Thyroid gland (tissue), 4 donors: ENCODE measurements at regions not wholly inside any gene's neighbourhood (a gene's known extent, or its start where the extent isn't known, plus 50 kb on each side); places are given as distances from the start of the nearest gene placed in this dataset.

Source experiments
- DNase-seq, 2 donors: peaks; one replicate each; pipeline ENCODE4 v3.0.0-alpha.2; 2019
- H3K27ac ChIP-seq, 3 donors: fragments of 200-600 bp; sonication (generic); 1 replicate in 2 of 3; 2 replicates in 1 of 3; pipeline ENCODE4 v1.5.1; 2016 to 2019; ENCODE audit warnings: mild to moderate bottlenecking in 1 of 3, moderate library complexity in 1 of 3
- H3K27me3 ChIP-seq: fragments of 200-600 bp; sonication (generic); one replicate; pipeline ENCODE4 v1.5.1; 2019
- H3K36me3 ChIP-seq, 2 donors: fragments of 200-600 bp; sonication (generic); one replicate each; pipeline ENCODE4 v1.5.1; 2016 to 2019
- H3K4me1 ChIP-seq, 2 donors: fragments of 200-600 bp; sonication (generic); one replicate each; pipeline ENCODE4 v1.5.1; 2017 to 2019
- H3K4me3 ChIP-seq, 3 donors: fragments of 200-600 bp; sonication (generic); replicated peaks in 1 of 3; 1 replicate in 2 of 3; 2 replicates in 1 of 3; pipeline ENCODE4 v1.5.1; 2016; ENCODE audit warnings: mild to moderate bottlenecking in 1 of 3
- H3K9me3 ChIP-seq: fragments of 200-600 bp; sonication (generic); one replicate; pipeline ENCODE4 v1.5.1; 2017
- CTCF ChIP-seq, 6 experiments: fragments of 200-600 bp in 3 of 6; fragments of 450-650 bp in 3 of 6; sonication (generic) in 3 of 6; IDR thresholded peaks; one replicate each; pipeline ENCODE4 v1.5.1; 2016 to 2019; ENCODE audit warnings: antibody characterized with exemption in 6 of 6, mild to moderate bottlenecking in 2 of 6, inconsistent platforms in 1 of 6, moderate library complexity in 1 of 6
- POLR2A ChIP-seq, 2 donors: fragments of 450-650 bp; IDR thresholded peaks; one replicate each; pipeline ENCODE4 v1.6.1; 2017; ENCODE audit warnings: antibody characterized with exemption in 2 of 2, mild to moderate bottlenecking in 2 of 2, moderate library complexity in 1 of 2
- WGBS, 2 donors: methylation state at CpG; one replicate each; pipeline ENCODE4 v1.1.5; 2017; 5-methylcytosine and 5-hydroxymethylcytosine counted together
- intact Hi-C: fragments of 100-400 bp; cut with DNase I; formaldehyde crosslinking; loops from one replicate; pipeline ENCODE4 v1.15.1; 2023

- WGBS, 2 donors = 73 to 74% methylated on average over 6 of the region's 6 CpGs
- no peak for DNase-seq
- no peak overlapping the region for H3K27ac ChIP-seq
Measured at GRCh38 chr12:25825446-25825845, 133.0 kb upstream of the RASSF8 start.

GRCh38 chr12:25827141-25827540, 131.3 kb upstream of the RASSF8 start:
- 100% methylated on average over 1 of the region's 1 CpG for WGBS, 2 donors
- Histone ChIP-seq H3K4me1 (peaks cover 4 to 12% of the 10 kb centered on the region in 2 donors), H3K27me3 (no peaks in the 10 kb centered on the region), H3K4me3 (no peak overlapping the region), H3K27ac (no peak overlapping the region), H3K9me3 (no peaks in the 10 kb centered on the region), H3K36me3 (no peaks in the 10 kb centered on the region)
- TF ChIP-seq CTCF (IDR thresholded peaks at IDR 0.05) (no peak), POLR2A (IDR thresholded peaks at IDR 0.05) (no peak)
- no peak for DNase-seq
- intact Hi-C loops = no loop called here

More at GRCh38 chr12:25825446-25825845, 133.0 kb upstream of the RASSF8 start:
- no peaks in the 10 kb centered on the region for H3K9me3 ChIP-seq
- TF ChIP-seq POLR2A (IDR thresholded peaks at IDR 0.05) (no peak), CTCF (IDR thresholded peaks at IDR 0.05) (no peak)
- intact Hi-C loops = no loop called here
- H3K4me1 ChIP-seq = peaks cover 4 to 12% of the 10 kb centered on the region in 2 donors
- no peak overlapping the region for H3K4me3 ChIP-seq
- no peaks in the 10 kb centered on the region for H3K27me3 ChIP-seq
- no peaks in the 10 kb centered on the region for H3K36me3 ChIP-seq

GRCh38 chr12:25827747-25828146, 130.7 kb upstream of the RASSF8 start:
- Histone ChIP-seq H3K27ac (no peak overlapping the region), H3K36me3 (no peaks in the 10 kb centered on the region)
- 71% methylated on average over 3 of the region's 3 CpGs for WGBS, 2 donors

GRCh38 chr12:25828188-25828587, 130.3 kb upstream of the RASSF8 start:
- no peak overlapping the region for H3K27ac ChIP-seq

More at GRCh38 chr12:25827747-25828146, 130.7 kb upstream of the RASSF8 start:
- no peak overlapping the region for H3K4me3 ChIP-seq
- no peaks in the 10 kb centered on the region for H3K27me3 ChIP-seq
- TF ChIP-seq CTCF (IDR thresholded peaks at IDR 0.05) (no peak), POLR2A (IDR thresholded peaks at IDR 0.05) (no peak)
- DNase-seq = no peak
- no peaks in the 10 kb centered on the region for H3K9me3 ChIP-seq
- intact Hi-C loops = no loop called here
- H3K4me1 ChIP-seq = peaks cover 4 to 12% of the 10 kb centered on the region in 2 donors

GRCh38 chr12:25829192-25829591, 129.3 kb upstream of the RASSF8 start:
- no peaks in the 10 kb centered on the region for H3K27me3 ChIP-seq
- H3K9me3 ChIP-seq = no peaks in the 10 kb centered on the region
- no peak overlapping the region for H3K4me3 ChIP-seq
- no peak overlapping the region for H3K27ac ChIP-seq
- intact Hi-C loops = no loop called here
- H3K4me1 ChIP-seq = peaks cover 4 to 11% of the 10 kb centered on the region in 2 donors
- 75 to 78% methylated on average over 3 of the region's 3 CpGs for WGBS, 2 donors
- TF ChIP-seq CTCF (IDR thresholded peaks at IDR 0.05) (no peak), POLR2A (IDR thresholded peaks at IDR 0.05) (no peak)
- DNase-seq = no peak
- H3K36me3 ChIP-seq = no peaks in the 10 kb centered on the region

More at GRCh38 chr12:25828188-25828587, 130.3 kb upstream of the RASSF8 start:
- no peak overlapping the region for H3K4me3 ChIP-seq
- TF ChIP-seq CTCF (IDR thresholded peaks at IDR 0.05) (no peak), POLR2A (IDR thresholded peaks at IDR 0.05) (no peak)
- H3K9me3 ChIP-seq = no peaks in the 10 kb centered on the region
- DNase-seq = no peak
- 63 to 76% methylated on average over 4 of the region's 4 CpGs for WGBS, 2 donors
- H3K27me3 ChIP-seq = no peaks in the 10 kb centered on the region
- peaks cover 4 to 12% of the 10 kb centered on the region in 2 donors for H3K4me1 ChIP-seq
- intact Hi-C loops = no loop called here
- H3K36me3 ChIP-seq = no peaks in the 10 kb centered on the region
